ENCODE measurements at regions not wholly inside any gene's neighbourhood (a gene's known extent, or its start where the extent isn't known, plus 50 kb on each side); places are given as distances from the start of the nearest gene placed in this dataset.
"Not testable (repeated sequence)": the region's sequence is repeated elsewhere in the genome, so short reads cannot be mapped to it uniquely, and the experiment has no call there.

- DNase-seq (ENCODE audit: low read depth), result not testable (repeated sequence)
These were observed 124.1 kb upstream of the TWIST2 start for GRCh38 chr2:238723740-238724320.

GRCh38 chr2:238724728-238725127, 123.2 kb upstream of the TWIST2 start:
- DNase-seq (ENCODE audit: low read depth), result no peak

GRCh38 chr2:238725298-238725697, 122.6 kb upstream of the TWIST2 start:
- no peak for DNase-seq (ENCODE audit: low read depth)

- DNase-seq (ENCODE audit: low read depth), result no peak
These were observed 121.0 kb upstream of the TWIST2 start for GRCh38 chr2:238726670-238727584.

GRCh38 chr2:238727585-238728329, 120.1 kb upstream of the TWIST2 start:
- no peak for DNase-seq (ENCODE audit: low read depth)

GRCh38 chr2:238728330-238729260, 119.3 kb upstream of the TWIST2 start:
- DNase-seq (ENCODE audit: low read depth), result no peak

- DNase-seq (ENCODE audit: low read depth), result no peak
These were observed 118.5 kb upstream of the TWIST2 start for GRCh38 chr2:238729261-238729935.

GRCh38 chr2:238730001-238730669, 117.8 kb upstream of the TWIST2 start:
- DNase-seq (ENCODE audit: low read depth), result no peak

GRCh38 chr2:238730881-238731280, 117.0 kb upstream of the TWIST2 start:
- no peak for DNase-seq (ENCODE audit: low read depth)

- no peak for DNase-seq (ENCODE audit: low read depth)
These were observed 115.9 kb upstream of the TWIST2 start for GRCh38 chr2:238731961-238732360.

GRCh38 chr2:238738917-238739316, 109.0 kb upstream of the TWIST2 start:
- no peak for DNase-seq (ENCODE audit: low read depth)

- DNase-seq (ENCODE audit: low read depth), result no peak
These were observed 108.2 kb upstream of the TWIST2 start for GRCh38 chr2:238739668-238740067.

- no peak for DNase-seq (ENCODE audit: low read depth)
These were observed 106.6 kb upstream of the TWIST2 start for GRCh38 chr2:238741277-238741676.

- DNase-seq (ENCODE audit: low read depth), result no peak
These were observed 105.8 kb upstream of the TWIST2 start for GRCh38 chr2:238742066-238742465.

GRCh38 chr2:238742664-238743063, 105.2 kb upstream of the TWIST2 start:
- no peak for DNase-seq (ENCODE audit: low read depth)

GRCh38 chr2:238743243-238744065, 104.4 kb upstream of the TWIST2 start:
- no peak for DNase-seq (ENCODE audit: low read depth)

- DNase-seq (ENCODE audit: low read depth), result no peak
These were observed 102.9 kb upstream of the TWIST2 start for GRCh38 chr2:238744951-238745350.

- DNase-seq (ENCODE audit: low read depth), result no peak
These were observed 101.9 kb upstream of the TWIST2 start for GRCh38 chr2:238745997-238746396.

- DNase-seq (ENCODE audit: low read depth), result no peak
These were observed 100.8 kb upstream of the TWIST2 start for GRCh38 chr2:238747114-238747513.

GRCh38 chr2:238747557-238747956, 100.3 kb upstream of the TWIST2 start:
- DNase-seq (ENCODE audit: low read depth), result no peak

Measured in stimulated activated CD4-positive, alpha-beta T cell treated with anti-CD3 and anti-CD28 coated beads, Interleukin-2, amount 100 ng/mL, for 4 hours (primary cell).